H1 (cell line): ENCODE measurements at regions not wholly inside any gene's neighbourhood (a gene's known extent, or its start where the extent isn't known, plus 50 kb on each side); places are given as distances from the start of the nearest gene placed in this dataset.
A peak's percentile ranks its signal among the peaks of the same experiment; 100 is the strongest.
"Not testable (repeated sequence)": the region's sequence is repeated elsewhere in the genome, so short reads cannot be mapped to it uniquely, and the experiment has no call there.

Experiments used
- CTCF ChIA-PET: fragments of 300-600 bp; sonication (Branson Sonifier 250); formaldehyde crosslinking; loops from one replicate; lab custom pipeline; 2021; ENCODE audit not compliant: partially characterized antibody; lab: Charles Lee
- POLR2A ChIA-PET: fragments of 300-600 bp; sonication (Branson Sonifier 250); formaldehyde crosslinking; loops from one replicate; lab custom pipeline; 2021; ENCODE audit warnings: inconsistent platforms; ENCODE audit not compliant: partially characterized antibody; lab: Charles Lee
- DNase-seq, 2 experiments: peaks; one replicate each; pipeline versions ENCODE4 v3.0.0 to v3.0.0-alpha.2; 2010 to 2022; ENCODE audit warnings: low spot score in 2 of 2, low read depth in 1 of 2, mixed read lengths in 1 of 2
- FAIRE-seq: peaks from 2 replicates; lab custom pipeline; 2011; peaks lifted over from hg19 to GRCh38; lab: Jason Lieb, UNC
- H2AFZ ChIP-seq: 2 replicates; pipeline ENCODE4 v1.8.1; 2012; ENCODE audit warnings: low read length, inconsistent platforms
- H2AK5ac ChIP-seq: 2 replicates; pipeline ENCODE4 v1.6.1; 2013; ENCODE audit warnings: low read depth, low read length
- H2BK120ac ChIP-seq: replicated peaks from 2 replicates; pipeline ENCODE3; 2013; ENCODE audit warnings: low read depth, low read length, inconsistent platforms
- H2BK12ac ChIP-seq: 2 replicates; pipeline ENCODE4 v1.6.1; 2013; ENCODE audit warnings: low read depth, low read length
- H2BK15ac ChIP-seq: 2 replicates; pipeline ENCODE4 v1.6.1; 2013; ENCODE audit warnings: low read length
- H2BK20ac ChIP-seq: 2 replicates; pipeline ENCODE4 v1.6.1; 2013; ENCODE audit warnings: low read length
- H2BK5ac ChIP-seq: 2 replicates; pipeline ENCODE4 v1.6.1; 2013; ENCODE audit warnings: low read depth, low read length
- H3K14ac ChIP-seq: 2 replicates; pipeline ENCODE4 v1.6.1; 2013; ENCODE audit warnings: inconsistent platforms; ENCODE audit not compliant: insufficient read length
- H3K18ac ChIP-seq: 2 replicates; pipeline ENCODE4 v1.6.1; 2013; ENCODE audit warnings: low read length; ENCODE audit errors: extremely low read depth
- H3K23ac ChIP-seq: 2 replicates; pipeline ENCODE4 v1.6.1; 2013; ENCODE audit warnings: inconsistent platforms; ENCODE audit not compliant: insufficient read length
- H3K23me2 ChIP-seq: 2 replicates; pipeline ENCODE4 v1.6.1; 2013; ENCODE audit warnings: low read depth, low read length
- H3K27ac ChIP-seq: 2 replicates; pipeline ENCODE4 v1.6.1; 2011; ENCODE audit warnings: low read depth, low read length, inconsistent platforms
- H3K27me3 ChIP-seq, 4 experiments: replicated peaks in 1 of 4; 1 replicate in 1 of 4; 2 replicates in 3 of 4; pipeline versions ENCODE4 v1.6.1 to v1.8.1; 2011 to 2013; ENCODE audit warnings: low read length in 3 of 4, mild to moderate bottlenecking in 3 of 4, inconsistent platforms in 2 of 4, mixed read lengths in 2 of 4, moderate library complexity in 1 of 4; ENCODE audit not compliant: control insufficient read depth in 3 of 4, insufficient read depth in 3 of 4; ENCODE audit errors: extremely low read depth in 1 of 4
- H3K36me3 ChIP-seq, 4 experiments: 2 replicates each; pipeline versions ENCODE4 v1.6.1 to v1.8.1; 2011 to 2013; ENCODE audit warnings: mild to moderate bottlenecking in 4 of 4, low read length in 3 of 4, moderate library complexity in 2 of 4, control low read depth in 1 of 4, inconsistent platforms in 1 of 4; ENCODE audit not compliant: insufficient read depth in 4 of 4, control insufficient read depth in 2 of 4
- H3K4ac ChIP-seq: replicated peaks from 2 replicates; pipeline ENCODE3; 2013; ENCODE audit warnings: low read length, low read depth, mixed read lengths, inconsistent platforms; ENCODE audit not compliant: insufficient read length
- H3K4me1 ChIP-seq, 4 experiments: replicated peaks in 1 of 4; 1 replicate in 1 of 4; 2 replicates in 3 of 4; pipeline versions ENCODE4 v1.6.1 to v1.8.1; 2011 to 2013; ENCODE audit warnings: low read length in 3 of 4, inconsistent platforms in 2 of 4, mixed read lengths in 1 of 4; ENCODE audit not compliant: insufficient read depth in 4 of 4, control insufficient read depth in 3 of 4
- H3K4me2 ChIP-seq, 2 experiments: 2 replicates each; pipeline versions ENCODE4 v1.6.1 to v1.8.1; 2011 to 2013; ENCODE audit warnings: low read depth in 2 of 2, low read length in 2 of 2, control low read depth in 1 of 2, inconsistent platforms in 1 of 2, mild to moderate bottlenecking in 1 of 2; ENCODE audit not compliant: insufficient read depth in 1 of 2
- H3K4me3 ChIP-seq, 4 experiments: fragments of 200-600, 300-600 bp in 1 of 4; sonication (generic), shearing (Covaris generic), sonication (Bioruptor Twin) in 1 of 4; 2 replicates each; pipeline versions ENCODE4 v1.5.1 to v1.8.1; 2011 to 2016; ENCODE audit warnings: low read length in 4 of 4, low read depth in 3 of 4, control low read depth in 2 of 4, inconsistent platforms in 2 of 4, mild to moderate bottlenecking in 2 of 4, mixed read lengths in 1 of 4, moderate library complexity in 1 of 4; ENCODE audit not compliant: insufficient read depth in 2 of 4; ENCODE audit errors: extremely low read depth in 1 of 4
- H3K56ac ChIP-seq: replicated peaks from 2 replicates; pipeline ENCODE3; 2013; ENCODE audit warnings: low read depth, mild to moderate bottlenecking, mixed read lengths, low read length, inconsistent platforms; ENCODE audit not compliant: insufficient read length
- H3K79me1 ChIP-seq: 2 replicates; pipeline ENCODE4 v1.6.1; 2013; ENCODE audit warnings: low read depth, low read length, control low read depth
- H3K79me2 ChIP-seq, 2 experiments: 2 replicates each; pipeline versions ENCODE4 v1.6.1 to v1.8.1; 2012 to 2013; ENCODE audit warnings: low read length in 2 of 2, mild to moderate bottlenecking in 2 of 2, inconsistent platforms in 1 of 2; ENCODE audit not compliant: insufficient read depth in 2 of 2, control insufficient read depth in 1 of 2
- H3K9ac ChIP-seq, 4 experiments: replicated peaks in 1 of 4; 1 replicate in 1 of 4; 2 replicates in 3 of 4; pipeline versions ENCODE4 v1.6.1 to v1.8.1; 2011 to 2013; ENCODE audit warnings: low read depth in 3 of 4, low read length in 3 of 4, control low read depth in 2 of 4, mild to moderate bottlenecking in 2 of 4, moderate library complexity in 2 of 4, inconsistent platforms in 1 of 4; ENCODE audit errors: extremely low read depth in 1 of 4
- H3K9me3 ChIP-seq, 2 experiments: 2 replicates each; pipeline versions ENCODE4 v1.6.1 to v1.8.1; 2012 to 2013; ENCODE audit warnings: mild to moderate bottlenecking in 2 of 2, moderate library complexity in 2 of 2, control low read depth in 1 of 2, inconsistent platforms in 1 of 2, low read depth in 1 of 2, low read length in 1 of 2, mixed read lengths in 1 of 2; ENCODE audit not compliant: insufficient read depth in 2 of 2
- H4K20me1 ChIP-seq, 2 experiments: replicated peaks in 1 of 2; 2 replicates each; pipeline versions ENCODE3 to v1.8.1; 2011 to 2013; ENCODE audit warnings: inconsistent platforms in 2 of 2, low read length in 2 of 2, mild to moderate bottlenecking in 1 of 2; ENCODE audit not compliant: insufficient read depth in 2 of 2, control insufficient read depth in 1 of 2
- H4K5ac ChIP-seq: 2 replicates; pipeline ENCODE4 v1.6.1; 2013; ENCODE audit warnings: low read length, low read depth, mixed read lengths, inconsistent platforms; ENCODE audit not compliant: insufficient read length
- H4K8ac ChIP-seq: 2 replicates; pipeline ENCODE4 v1.8.0; 2013; ENCODE audit warnings: mild to moderate bottlenecking, moderate library complexity, low read length, inconsistent platforms; ENCODE audit not compliant: insufficient read depth; ENCODE audit errors: extremely low read depth
- H4K91ac ChIP-seq: replicated peaks from 2 replicates; pipeline ENCODE3; 2013; ENCODE audit warnings: low read length, mixed read lengths, inconsistent platforms; ENCODE audit not compliant: insufficient read length
- WGBS, 2 experiments: shearing (Covaris generic) in 1 of 2; methylation state at CpG; one replicate each; pipeline versions ENCODE4 v1.1.6 to v1.1.7; 2013 to 2015; ENCODE audit warnings: low lambda C conversion rate in 2 of 2, mixed read lengths in 2 of 2, inconsistent platforms in 1 of 2, low coverage in 1 of 2, missing lambda C conversion rate in 1 of 2; ENCODE audit not compliant: insufficient replicate concordance in 2 of 2, insufficient coverage in 1 of 2, insufficient read length in 1 of 2; ENCODE audit errors: extremely low coverage in 1 of 2, missing lambda C conversion rate in 1 of 2; 5-methylcytosine and 5-hydroxymethylcytosine counted together

DNA sequence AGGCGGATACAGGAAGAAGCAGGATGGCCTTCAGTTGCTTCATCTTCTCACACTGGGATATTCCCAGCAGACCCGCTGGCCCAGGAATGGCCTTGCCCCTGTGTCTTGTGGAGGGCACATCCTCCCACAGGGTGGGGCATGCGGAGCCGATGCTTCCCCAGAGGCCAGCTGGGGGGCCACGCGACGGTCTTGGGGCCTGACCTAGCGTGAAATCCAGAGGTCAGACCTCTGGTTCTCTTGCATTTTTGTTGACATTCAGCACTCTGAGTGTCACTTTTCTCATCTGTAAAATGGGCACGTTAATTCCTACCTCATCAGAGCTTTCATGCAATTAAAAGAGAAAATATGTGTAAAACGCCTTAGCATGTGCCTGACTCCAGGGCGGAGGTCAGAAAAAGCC is 92.1 kb upstream of the ASB18 start:
- CTCF ChIA-PET = interaction anchor here (1.0 to 1.6 kb wide), 3 partner anchors 47 to 706 kb away, joined by 3 to 4 read pairs (median 3); no protein-coding TSS in a partner anchor
- H4K5ac ChIP-seq, H3K79me2 ChIP-seq, H3K4me1 ChIP-seq, H3K18ac ChIP-seq, H3K9me3 ChIP-seq, H2BK20ac ChIP-seq, H2BK15ac ChIP-seq, H2BK12ac ChIP-seq, H3K4ac ChIP-seq, H3K14ac ChIP-seq, H3K9ac ChIP-seq, H4K20me1 ChIP-seq, H2AK5ac ChIP-seq, H3K79me1 ChIP-seq, H3K23ac ChIP-seq, POLR2A ChIA-PET, H3K27ac ChIP-seq, H4K8ac ChIP-seq, H3K27me3 ChIP-seq, H2AFZ ChIP-seq, H3K36me3 ChIP-seq, H3K4me2 ChIP-seq, H2BK120ac ChIP-seq, H2BK5ac ChIP-seq, H3K56ac ChIP-seq, H3K23me2 ChIP-seq, H4K91ac ChIP-seq, H3K4me3 ChIP-seq: not testable (repeated sequence)
- FAIRE-seq (peak; percentile 19), DNase-seq (peak in 1 of 2 experiments; percentile 40)
- 85% methylated on average over 4 of the region's 11 CpGs; no CpG with 5 or more reads in 1 of the 2 experiments for WGBS, 2 experiments

DNA sequence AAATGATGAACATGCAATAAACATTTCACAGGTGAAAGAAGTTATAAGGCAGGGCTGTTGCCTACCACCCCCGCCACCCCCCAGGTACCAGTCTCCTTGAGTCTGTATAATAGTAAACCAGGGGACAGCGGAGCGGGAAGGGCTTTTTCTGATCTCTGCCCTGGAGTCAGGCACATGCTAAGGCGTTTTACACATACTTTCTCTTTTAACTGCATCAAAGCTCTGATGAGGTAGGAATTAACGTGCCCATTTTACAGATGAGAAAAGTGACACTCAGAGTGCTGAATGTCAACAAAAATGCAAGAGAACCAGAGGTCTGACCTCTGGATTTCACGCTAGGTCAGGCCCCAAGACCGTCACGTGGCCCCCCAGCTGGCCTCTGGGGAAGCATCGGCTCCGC is 94.3 kb upstream of the ASB18 start:
- H2BK12ac ChIP-seq, H3K9me3 ChIP-seq, H4K20me1 ChIP-seq, H2BK20ac ChIP-seq, H3K36me3 ChIP-seq, H3K14ac ChIP-seq, CTCF ChIA-PET, H3K18ac ChIP-seq, H2AK5ac ChIP-seq, H3K23ac ChIP-seq, H4K5ac ChIP-seq, H2AFZ ChIP-seq, H3K4me2 ChIP-seq, H4K91ac ChIP-seq, H3K79me2 ChIP-seq, H2BK15ac ChIP-seq, H3K27me3 ChIP-seq, H3K9ac ChIP-seq, H3K4me3 ChIP-seq, H3K27ac ChIP-seq, H3K56ac ChIP-seq, H3K4ac ChIP-seq, H2BK120ac ChIP-seq, H2BK5ac ChIP-seq, H3K4me1 ChIP-seq, POLR2A ChIA-PET, H4K8ac ChIP-seq, H3K23me2 ChIP-seq, H3K79me1 ChIP-seq: not testable (repeated sequence)
- peak in 1 of 2 experiments; percentile 39 for DNase-seq
- 93% methylated on average over 9 of the region's 10 CpGs; no CpG with 5 or more reads in 1 of the 2 experiments for WGBS, 2 experiments
- peak; percentile 94 for FAIRE-seq
